K562 (cell line): ENCODE measurements at regions not wholly inside any gene's neighbourhood (a gene's known extent, or its start where the extent isn't known, plus 50 kb on each side); places are given as distances from the start of the nearest gene placed in this dataset.

Experiments used
- ATAC-seq: fragments of 200-7000 bp; cut with Tn5 transposase; 3 replicates; pipeline ENCODE4 v1.9.1; 2020; ENCODE audit warnings: moderate library complexity
- BruUV-seq: library from RNA; stranded (reverse); fragments of 400-500 nt; replicated peaks from 2 replicates; lab custom pipeline; 2021; lab: Mats Ljungman, UMichigan
- CTCF ChIA-PET: fragments of 300-600 bp; formaldehyde crosslinking; extraction: SDS; loops from one replicate; lab custom pipeline; 2021; ENCODE audit warnings: low intra/inter-chr PET ratio; lab: Yijun Ruan, JAX
- POLR2A ChIA-PET: fragments of 300-600, 350-650 bp; sonication (Branson Sonifier 250); formaldehyde crosslinking; extraction: SDS; loops from one replicate; lab custom pipeline; 2021; ENCODE audit warnings: antibody characterized with exemption, inconsistent platforms; lab: Yijun Ruan, JAX
- DNase-seq, 4 experiments: peaks; one replicate each; pipeline versions ENCODE4 v3.0.0 to v3.0.0-alpha.2; 2011 to 2018; ENCODE audit warnings: low spot score in 3 of 4, mixed read lengths in 3 of 4; ENCODE audit errors: extremely low read depth in 1 of 4
- FAIRE-seq: peaks from 2 replicates; lab custom pipeline; 2011; peaks lifted over from hg19 to GRCh38; lab: Jason Lieb, UNC
- H2AFZ ChIP-seq: 2 replicates; pipeline ENCODE4 v1.6.0; 2011; ENCODE audit warnings: low read depth, low read length, control low read depth, inconsistent platforms
- H3K27ac ChIP-seq: fragments of 200-600 bp; 3 replicates; pipeline ENCODE4 v1.8.0; 2011; ENCODE audit warnings: low read depth, mild to moderate bottlenecking, control low read depth, inconsistent platforms, low read length, moderate library complexity, mixed read lengths; ENCODE audit errors: extremely low read depth
- H3K27me3 ChIP-seq, 2 experiments: fragments of 300-600 bp in 1 of 2; 2 replicates in 1 of 2; 3 replicates in 1 of 2; pipeline versions ENCODE4 v1.6.0 to v1.8.0; 2011; ENCODE audit warnings: inconsistent platforms in 2 of 2, low read length in 2 of 2, mild to moderate bottlenecking in 1 of 2, mixed read lengths in 1 of 2, moderate library complexity in 1 of 2; ENCODE audit not compliant: control insufficient read depth in 2 of 2, insufficient read depth in 2 of 2
- H3K36me3 ChIP-seq: fragments of 300-600 bp; 3 replicates; pipeline ENCODE4 v1.8.0; 2011; ENCODE audit warnings: mild to moderate bottlenecking, low read length, inconsistent platforms; ENCODE audit not compliant: control insufficient read depth, insufficient read depth
- H3K4me1 ChIP-seq, 2 experiments: fragments of 200-600 bp in 1 of 2; replicated peaks in 1 of 2; 2 replicates in 1 of 2; 3 replicates in 1 of 2; pipeline versions ENCODE4 v1.5.1 to v1.8.0; 2011; ENCODE audit warnings: inconsistent platforms in 2 of 2, low read length in 2 of 2, mild to moderate bottlenecking in 1 of 2, mixed read lengths in 1 of 2, moderate library complexity in 1 of 2; ENCODE audit not compliant: control insufficient read depth in 2 of 2, insufficient read depth in 2 of 2
- H3K4me2 ChIP-seq: 2 replicates; pipeline ENCODE4 v1.6.1; 2011; ENCODE audit warnings: low read length, control low read depth, inconsistent platforms, mixed read lengths; ENCODE audit not compliant: insufficient read depth
- H3K4me3 ChIP-seq: fragments of 200-600 bp; sonication (generic), shearing (Covaris generic); 2 replicates; pipeline ENCODE4 v1.5.1; 2016; ENCODE audit warnings: control low read depth, inconsistent platforms
- H3K79me2 ChIP-seq: fragments of 200-600 bp; 3 replicates; pipeline ENCODE4 v1.8.0; 2011; ENCODE audit warnings: low read length, inconsistent platforms; ENCODE audit not compliant: control insufficient read depth, insufficient read depth
- H3K9ac ChIP-seq, 2 experiments: 2 replicates each; pipeline versions ENCODE4 v1.6.0 to v1.6.1; 2011; ENCODE audit warnings: low read depth in 2 of 2, low read length in 2 of 2, control low read depth in 1 of 2, inconsistent platforms in 1 of 2, mild to moderate bottlenecking in 1 of 2, mixed read lengths in 1 of 2; ENCODE audit not compliant: insufficient read depth in 1 of 2
- H3K9me1 ChIP-seq: one replicate; pipeline ENCODE4 v1.6.0; 2011; ENCODE audit warnings: inconsistent platforms, mild to moderate bottlenecking, low read length, moderate library complexity; ENCODE audit not compliant: control insufficient read depth, insufficient read depth
- H3K9me3 ChIP-seq: replicated peaks from 2 replicates; pipeline ENCODE4 v1.5.1; 2011; ENCODE audit warnings: low read depth, low read length, inconsistent platforms; ENCODE audit not compliant: control insufficient read depth, insufficient read depth
- H4K20me1 ChIP-seq: replicated peaks from 2 replicates; pipeline ENCODE4 v1.6.1; 2011; ENCODE audit warnings: low read length, inconsistent platforms, mixed read lengths; ENCODE audit not compliant: control insufficient read depth, insufficient read depth
- DPF2 ChIP-seq: fragments of 450-650 bp; IDR thresholded peaks from 2 replicates; pipeline ENCODE4 v1.6.1; 2016
- FOS ChIP-seq: IDR thresholded peaks from 3 replicates; pipeline ENCODE4 v1.6.1; 2011; ENCODE audit not compliant: insufficient read length; ENCODE audit errors: extremely low read depth
- KAT7 ChIP-seq: sonication (generic); formaldehyde crosslinking; IDR thresholded peaks from 2 replicates; pipeline ENCODE4 v1.8.0; 2022; ENCODE audit warnings: missing genetic modification reagents, mild to moderate bottlenecking, borderline replicate concordance
- NR4A1 ChIP-seq, 2 experiments: fragments of 250-450 bp in 1 of 2; fragments of 450-650 bp in 1 of 2; sonication (Bioruptor Pico) in 1 of 2; IDR thresholded peaks; 2 replicates each; pipeline versions ENCODE4 v1.4.0 to v1.6.1; 2016 to 2020; ENCODE audit warnings: mild to moderate bottlenecking in 2 of 2, missing compliant biosample characterization in 1 of 2, missing genetic modification characterization in 1 of 2, moderate library complexity in 1 of 2
- PKNOX1 ChIP-seq: fragments of 450-650 bp; IDR thresholded peaks from 2 replicates; pipeline ENCODE4 v1.6.1; 2016
- RBM34 ChIP-seq: fragments of 200-400 bp; formaldehyde crosslinking; IDR thresholded peaks from 2 replicates; pipeline ENCODE4 v1.6.1; 2018; ENCODE audit warnings: low read length, borderline replicate concordance; ENCODE audit not compliant: insufficient read depth
- RUNX1 ChIP-seq: sonication (generic); IDR thresholded peaks from 2 replicates; pipeline ENCODE4 v1.6.1; 2016; ENCODE audit warnings: antibody characterized with exemption, low read depth
- TSHZ1 ChIP-seq: fragments of 250-450 bp; sonication (Bioruptor Pico); IDR thresholded peaks from 2 replicates; pipeline ENCODE4 v1.4.0; 2020; ENCODE audit warnings: mild to moderate bottlenecking, moderate library complexity
- WGBS: fragments of 100-300 bp; shearing (Covaris generic); methylation state at CpG from one replicate; pipeline ENCODE4 v1.1.6; 2016; ENCODE audit warnings: low coverage, mixed read lengths; ENCODE audit not compliant: insufficient coverage; ENCODE audit errors: missing lambda C conversion rate; 5-methylcytosine and 5-hydroxymethylcytosine counted together
- in situ Hi-C: fragments of 300-500 bp; cut with MboI; formaldehyde crosslinking; loops from 4 replicates; pipeline ENCODE4 v1.15.0; 2018; ENCODE audit warnings: inconsistent platforms, mixed read lengths
- intact Hi-C: fragments of 100-400 bp; cut with micrococcal nuclease; formaldehyde crosslinking; loops from 2 replicates; pipeline ENCODE4 v1.14.2; 2022
- TF ChIP-seq, protein P1 (sequence below): fragments of 250-450 bp; sonication (Bioruptor Pico); IDR thresholded peaks from 2 replicates; pipeline ENCODE4 v1.5.0; 2021

GRCh38 chr1:37137014-37137413, 102.7 kb upstream of the GRIK3 start:
- intact Hi-C loops (no loop called here), in situ Hi-C loops (no loop called here)
- no peak overlapping the region for H2AFZ ChIP-seq
- H3K9me3 ChIP-seq: no peaks in the 10 kb centered on the region
- no peaks in the 10 kb centered on the region for H3K79me2 ChIP-seq
- DNase-seq (no peak), ATAC-seq (no peak), FAIRE-seq (no peak)
- 0 out of 2 replicates have a peak, but pooled peaks cover 3% of the 10 kb centered on the region for H4K20me1 ChIP-seq
- no peaks in the 10 kb centered on the region for H3K36me3 ChIP-seq
- TF ChIP-seq DPF2 (no peak), PKNOX1 (no peak)
- TF ChIP-seq, protein P1, sequence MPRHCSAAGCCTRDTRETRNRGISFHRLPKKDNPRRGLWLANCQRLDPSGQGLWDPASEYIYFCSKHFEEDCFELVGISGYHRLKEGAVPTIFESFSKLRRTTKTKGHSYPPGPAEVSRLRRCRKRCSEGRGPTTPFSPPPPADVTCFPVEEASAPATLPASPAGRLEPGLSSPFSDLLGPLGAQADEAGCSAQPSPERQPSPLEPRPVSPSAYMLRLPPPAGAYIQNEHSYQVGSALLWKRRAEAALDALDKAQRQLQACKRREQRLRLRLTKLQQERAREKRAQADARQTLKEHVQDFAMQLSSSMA: no peak
- no peak overlapping the region for H3K27ac ChIP-seq
- no peaks in the 10 kb centered on the region for H3K9me1 ChIP-seq
- H3K9ac ChIP-seq: no peak overlapping the region
- ChIA-PET CTCF (no interaction called here), POLR2A (interaction anchor here (1.7 kb wide), 1 partner anchor 10 kb away, joined by 4 read pairs; no protein-coding TSS in a partner anchor)
- no TSS peak for BruUV-seq
- H3K27me3 ChIP-seq: peaks cover 0 to 23% of the 10 kb centered on the region in 2 experiments; a peak in 3 of 5 replicates
- WGBS: 0% methylated on average over 7 of the region's 7 CpGs
- H3K4me2 ChIP-seq: no peak overlapping the region
- H3K4me3 ChIP-seq: no peak overlapping the region
- H3K4me1 ChIP-seq: no peaks in the 10 kb centered on the region

DNA sequence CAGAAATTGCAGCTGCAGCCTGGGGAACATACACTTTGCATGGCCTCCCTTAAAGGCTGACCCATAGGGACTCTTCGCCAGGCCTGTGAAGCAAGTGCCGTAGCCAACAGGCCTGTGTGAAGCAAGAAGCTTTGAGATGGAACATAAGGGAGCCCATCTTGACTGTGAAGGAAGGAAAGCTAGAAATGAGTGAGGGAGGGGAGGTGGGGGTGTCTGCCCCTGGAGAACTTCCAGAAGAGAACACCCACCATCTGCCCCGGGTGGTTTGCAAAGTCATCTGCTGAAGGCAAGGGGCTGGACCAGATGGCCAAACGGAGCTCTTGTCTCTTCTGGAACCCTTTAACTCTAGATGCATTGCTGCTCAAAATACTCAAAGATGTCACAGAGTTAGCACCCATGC, 103.3 kb upstream of the GRIK3 start:
- no peak for ATAC-seq
- Histone ChIP-seq H3K4me2 (no peak overlapping the region), H3K27me3 (peaks cover 0 to 23% of the 10 kb centered on the region in 2 experiments; a peak in 3 of 5 replicates), H3K4me3 (no peak overlapping the region), H2AFZ (no peak overlapping the region), H3K4me1 (no peaks in the 10 kb centered on the region), H3K9me1 (no peaks in the 10 kb centered on the region), H4K20me1 (0 out of 2 replicates have a peak, but pooled peaks cover 3% of the 10 kb centered on the region), H3K27ac (no peak overlapping the region), H3K9me3 (no peaks in the 10 kb centered on the region), H3K79me2 (no peaks in the 10 kb centered on the region), H3K36me3 (no peaks in the 10 kb centered on the region), H3K9ac (no peak overlapping the region)
- 0% methylated on average over 4 of the region's 4 CpGs for WGBS
- in situ Hi-C loops (no loop called here), intact Hi-C loops (no loop called here)
- no peak for DNase-seq
- no peak for FAIRE-seq
- ChIA-PET CTCF (no interaction called here), POLR2A (interaction anchor here (1.7 kb wide), 1 partner anchor 11 kb away, joined by 4 read pairs; no protein-coding TSS in a partner anchor)
- BruUV-seq: no TSS peak
- TF ChIP-seq RBM34: no peak
- TF ChIP-seq KAT7 (CRISPR knock-in tag): no peak
- no peak for TF ChIP-seq TSHZ1 (CRISPR knock-in tag)
- TF ChIP-seq RUNX1: no peak
- no peak for TF ChIP-seq FOS
- no peak for TF ChIP-seq NR4A1 (CRISPR knock-in tag; IDR thresholded peaks at IDR 0.05)
- no peak for TF ChIP-seq NR4A1 (tag; IDR thresholded peaks at IDR 0.05)
